ENCODE measurements at regions not wholly inside any gene's neighbourhood (a gene's known extent, or its start where the extent isn't known, plus 50 kb on each side); places are given as distances from the start of the nearest gene placed in this dataset.

DNA sequence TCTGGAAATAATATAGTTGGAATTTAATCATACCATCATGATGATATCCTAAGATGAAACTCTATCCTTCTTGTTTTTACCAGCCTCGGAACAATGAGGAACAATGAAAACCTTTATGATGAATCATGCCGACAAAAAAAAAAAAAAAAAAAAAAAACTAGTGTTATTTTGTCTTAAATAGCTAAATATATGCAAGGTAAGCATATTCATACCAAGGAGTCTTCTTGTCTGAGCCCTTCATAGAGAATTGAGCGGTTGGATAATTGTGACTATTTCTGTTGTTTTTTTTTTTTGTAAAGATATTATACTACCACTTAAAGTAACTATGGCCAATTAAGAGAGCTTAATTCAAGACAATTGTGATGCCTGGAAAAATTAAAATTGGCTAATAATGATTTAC is 244.0 kb upstream of the PCDH9 start:
- Histone ChIP-seq H3K9me3 (ENCODE audit: insufficient read depth in 2 of 2, low read depth in 1 of 2, low read length in 1 of 2) (no peaks in the 10 kb centered on the region), H2BK15ac (ENCODE audit: low read length) (no peak overlapping the region), H4K5ac (ENCODE audit: insufficient read length, low read depth, low read length) (no peak overlapping the region), H2BK20ac (ENCODE audit: low read length) (no peak overlapping the region), H3K4me2 (ENCODE audit: insufficient read depth in 1 of 2, low read depth in 2 of 2, low read length in 2 of 2) (no peak overlapping the region), H2BK12ac (ENCODE audit: low read depth, low read length) (no peak overlapping the region), H3K4me3 (ENCODE audit: extremely low read depth in 1 of 4, insufficient read depth in 2 of 4, low read depth in 3 of 4, low read length in 4 of 4) (no peak overlapping the region), H4K20me1 (replicated peaks in 1 of 2; ENCODE audit: control insufficient read depth in 1 of 2, insufficient read depth in 2 of 2, low read length in 2 of 2) (no peaks in the 10 kb centered on the region), H3K36me3 (ENCODE audit: control insufficient read depth in 2 of 4, insufficient read depth in 4 of 4, low read length in 3 of 4) (no peaks in the 10 kb centered on the region), H3K23me2 (ENCODE audit: low read depth, low read length) (no peaks in the 10 kb centered on the region), H3K56ac (replicated peaks; ENCODE audit: insufficient read length, low read depth, low read length) (no peak overlapping the region), H3K79me1 (ENCODE audit: low read depth, low read length) (no peaks in the 10 kb centered on the region), H3K79me2 (ENCODE audit: control insufficient read depth in 1 of 2, insufficient read depth in 2 of 2, low read length in 2 of 2) (no peaks in the 10 kb centered on the region), H3K27ac (ENCODE audit: low read depth, low read length) (no peak overlapping the region), H2AK5ac (ENCODE audit: low read depth, low read length) (no peak overlapping the region), H3K4ac (replicated peaks; ENCODE audit: insufficient read length, low read depth, low read length) (no peak overlapping the region), H3K9ac (replicated peaks in 1 of 4; ENCODE audit: extremely low read depth in 1 of 4, low read depth in 3 of 4, low read length in 3 of 4) (no peak overlapping the region), H2BK5ac (ENCODE audit: low read depth, low read length) (no peak overlapping the region), H4K91ac (replicated peaks; ENCODE audit: insufficient read length, low read length) (no peak overlapping the region), H3K27me3 (replicated peaks in 1 of 4; ENCODE audit: control insufficient read depth in 3 of 4, extremely low read depth in 1 of 4, insufficient read depth in 3 of 4, low read length in 3 of 4) (peaks cover 0 to 1% (median 0%) of the 10 kb centered on the region in 4 experiments; a peak in 1 of 7 replicates), H3K14ac (ENCODE audit: insufficient read length) (no peak overlapping the region), H2BK120ac (replicated peaks; ENCODE audit: low read depth, low read length) (no peak overlapping the region), H3K4me1 (replicated peaks in 1 of 4; ENCODE audit: control insufficient read depth in 3 of 4, insufficient read depth in 4 of 4, low read length in 3 of 4) (no peaks in the 10 kb centered on the region), H3K23ac (ENCODE audit: insufficient read length) (no peak overlapping the region), H4K8ac (ENCODE audit: extremely low read depth, insufficient read depth, low read length) (no peak overlapping the region), H3K18ac (ENCODE audit: extremely low read depth, low read length) (no peak overlapping the region), H2AFZ (ENCODE audit: low read length) (no peak overlapping the region)
- FAIRE-seq = no peak
- DNase-seq (ENCODE audit: low read depth in 1 of 2, low spot score in 2 of 2) = no peak
- CTCF ChIA-PET (ENCODE audit: partially characterized antibody) = no interaction called here
- TF ChIP-seq MAFK (IDR thresholded peaks at IDR 0.05; ENCODE audit: low read depth, low read length) (peak; percentile 70; the same call in 1 of the 2 replicates), TAF1 (IDR thresholded peaks at IDR 0.05; ENCODE audit: low read depth, low read length) (no peak)
- 100% methylated on average over 3 of the region's 3 CpGs; no CpG with 5 or more reads in 1 of the 2 experiments for WGBS, 2 experiments (ENCODE audit: extremely low coverage in 1 of 2, insufficient coverage in 1 of 2, insufficient read length in 1 of 2, insufficient replicate concordance in 2 of 2, low coverage in 1 of 2, low lambda C conversion rate in 2 of 2, missing lambda C conversion rate in 1 of 2)
- POLR2A ChIA-PET (ENCODE audit: partially characterized antibody) = no interaction called here

All from H1 (cell line).